ENCODE measurements at regions not wholly inside any gene's neighbourhood (a gene's known extent, or its start where the extent isn't known, plus 50 kb on each side); places are given as distances from the start of the nearest gene placed in this dataset.

DNA sequence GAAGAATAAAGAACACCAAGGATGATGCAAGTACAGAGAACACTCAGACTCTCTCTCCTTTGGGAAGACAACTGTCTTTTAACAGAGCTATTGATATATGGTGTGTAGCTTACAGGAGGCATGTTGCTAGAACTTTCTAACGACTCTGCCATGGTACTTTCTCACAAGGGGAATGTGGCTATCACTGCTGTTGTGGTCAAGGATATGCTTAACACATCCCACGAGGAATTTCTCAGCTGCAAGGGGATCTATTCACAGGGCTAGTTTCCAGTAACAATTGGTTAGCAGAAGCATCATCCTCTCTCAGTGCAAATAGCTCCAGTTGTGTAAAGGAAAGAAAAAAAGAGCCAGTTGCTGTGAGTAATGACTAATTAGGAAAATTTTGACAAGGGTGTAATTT is 826.0 kb downstream of the SORCS1 start:
- TF ChIP-seq, protein P1, sequence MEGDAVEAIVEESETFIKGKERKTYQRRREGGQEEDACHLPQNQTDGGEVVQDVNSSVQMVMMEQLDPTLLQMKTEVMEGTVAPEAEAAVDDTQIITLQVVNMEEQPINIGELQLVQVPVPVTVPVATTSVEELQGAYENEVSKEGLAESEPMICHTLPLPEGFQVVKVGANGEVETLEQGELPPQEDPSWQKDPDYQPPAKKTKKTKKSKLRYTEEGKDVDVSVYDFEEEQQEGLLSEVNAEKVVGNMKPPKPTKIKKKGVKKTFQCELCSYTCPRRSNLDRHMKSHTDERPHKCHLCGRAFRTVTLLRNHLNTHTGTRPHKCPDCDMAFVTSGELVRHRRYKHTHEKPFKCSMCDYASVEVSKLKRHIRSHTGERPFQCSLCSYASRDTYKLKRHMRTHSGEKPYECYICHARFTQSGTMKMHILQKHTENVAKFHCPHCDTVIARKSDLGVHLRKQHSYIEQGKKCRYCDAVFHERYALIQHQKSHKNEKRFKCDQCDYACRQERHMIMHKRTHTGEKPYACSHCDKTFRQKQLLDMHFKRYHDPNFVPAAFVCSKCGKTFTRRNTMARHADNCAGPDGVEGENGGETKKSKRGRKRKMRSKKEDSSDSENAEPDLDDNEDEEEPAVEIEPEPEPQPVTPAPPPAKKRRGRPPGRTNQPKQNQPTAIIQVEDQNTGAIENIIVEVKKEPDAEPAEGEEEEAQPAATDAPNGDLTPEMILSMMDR (IDR thresholded peaks at IDR 0.05; ENCODE audit: poor library complexity), result no peak
- no peak for TF ChIP-seq EZH2 (IDR thresholded peaks at IDR 0.05; ENCODE audit: borderline replicate concordance)
- no peak for TF ChIP-seq EZH2phosphoT487 (IDR thresholded peaks at IDR 0.05; ENCODE audit: low read depth, severe bottlenecking, unreplicated experiment)
